ENCODE measurements at regions not wholly inside any gene's neighbourhood (a gene's known extent, or its start where the extent isn't known, plus 50 kb on each side); places are given as distances from the start of the nearest gene placed in this dataset.
"Not testable (repeated sequence)": the region's sequence is repeated elsewhere in the genome, so short reads cannot be mapped to it uniquely, and the experiment has no call there.

DNA sequence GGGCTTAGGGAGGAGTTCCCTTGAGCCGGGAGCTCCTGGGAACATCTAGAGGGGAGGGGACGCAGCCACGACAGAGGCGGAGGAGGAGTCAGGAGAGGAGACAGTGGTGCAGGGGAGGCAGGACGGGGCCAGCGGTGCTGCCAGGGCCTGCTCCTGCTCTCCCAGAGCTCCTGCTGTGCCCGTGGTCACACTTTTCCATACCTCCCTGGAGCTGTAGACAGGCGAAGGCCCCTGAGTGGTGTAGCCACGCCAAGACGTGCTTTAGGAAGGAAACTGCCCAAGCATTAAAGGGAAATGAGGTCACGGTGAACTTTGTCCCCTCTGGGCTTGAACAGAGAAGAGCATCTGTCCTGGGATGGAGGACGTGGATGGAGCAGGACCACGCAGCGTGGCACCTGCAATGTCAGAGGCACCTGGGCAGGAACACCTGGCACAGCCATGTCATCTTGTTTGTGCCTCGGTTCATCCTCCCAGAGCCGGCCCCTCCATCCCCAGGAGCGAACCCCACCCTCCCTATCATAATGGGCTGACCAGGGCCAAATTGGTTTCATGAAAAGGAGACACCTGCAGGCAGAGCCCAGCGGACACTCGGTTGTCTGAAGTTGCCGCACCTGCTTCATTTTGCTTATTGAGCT, 239.5 kb upstream of the SFSWAP start:
- intact Hi-C loops (cut with micrococcal nuclease): no loop called here

- intact Hi-C loops (cut with micrococcal nuclease): no loop called here
These were observed 238.8 kb upstream of the SFSWAP start for GRCh38 chr12:131471946-131472732.

DNA sequence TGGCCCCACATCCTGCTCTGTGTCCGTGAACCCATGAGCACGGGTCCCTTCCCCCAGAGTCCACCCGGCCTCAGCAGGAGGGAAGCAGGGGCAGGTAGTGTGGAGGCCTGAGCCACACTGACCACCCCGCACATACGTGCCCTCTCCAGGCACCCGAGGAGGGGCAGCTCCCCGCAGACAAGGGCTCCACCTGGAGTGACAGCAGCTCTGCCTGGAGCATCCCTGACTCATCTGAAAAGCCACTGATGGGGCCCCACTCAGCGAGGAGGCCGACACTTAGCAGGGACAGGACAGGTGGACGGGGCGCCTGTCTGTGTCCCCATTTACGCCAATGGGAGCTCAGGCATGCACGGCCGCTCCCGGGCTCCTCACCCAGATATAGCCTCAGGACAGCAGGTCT, 237.6 kb upstream of the SFSWAP start:
- intact Hi-C loops (cut with micrococcal nuclease): no loop called here

GRCh38 chr12:131473741-131474709, 236.9 kb upstream of the SFSWAP start:
- intact Hi-C loops (cut with micrococcal nuclease): no loop called here

DNA sequence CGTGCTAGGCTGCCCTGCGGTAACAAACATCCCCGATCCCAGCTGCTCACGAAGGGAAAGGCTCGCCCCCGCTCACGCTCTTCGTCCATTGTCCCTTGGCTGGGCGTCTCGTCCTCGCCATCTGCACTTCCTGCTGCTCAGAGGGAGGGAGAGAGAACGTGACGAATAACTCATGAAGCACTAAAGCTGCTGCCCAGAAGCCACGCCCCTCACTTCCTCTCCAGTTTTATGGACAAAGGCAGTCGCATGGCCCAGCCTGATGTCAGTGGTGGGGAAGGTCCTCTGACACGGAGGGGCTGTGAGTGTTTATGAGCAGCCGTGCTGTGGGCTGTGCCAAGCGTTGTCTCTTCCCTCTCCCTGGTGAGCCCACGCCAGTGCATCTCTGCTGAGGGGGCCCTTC, 235.9 kb upstream of the SFSWAP start:
- intact Hi-C loops (cut with micrococcal nuclease): not testable (repeated sequence)

DNA sequence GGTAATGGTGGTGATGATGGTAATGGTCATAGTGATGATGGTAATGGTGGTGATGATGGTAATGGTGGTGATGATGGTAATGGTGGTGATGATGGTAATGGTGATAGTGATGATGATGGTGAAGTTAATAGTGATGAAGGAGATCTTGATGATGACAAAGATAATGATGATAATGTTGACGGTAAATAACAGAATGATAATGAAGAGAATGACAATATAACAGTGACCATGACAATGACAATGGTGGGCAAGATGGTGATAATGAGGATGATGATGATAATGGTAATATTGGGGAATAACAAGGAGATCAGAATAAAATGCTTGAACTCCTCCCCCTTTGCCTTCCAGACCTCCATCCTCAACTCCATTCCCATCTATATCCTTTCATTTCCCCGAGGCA, 233.3 kb upstream of the SFSWAP start:
- intact Hi-C loops (cut with micrococcal nuclease): no loop called here

GRCh38 chr12:131478468-131478867, 232.4 kb upstream of the SFSWAP start:
- intact Hi-C loops (cut with micrococcal nuclease): no loop called here

DNA sequence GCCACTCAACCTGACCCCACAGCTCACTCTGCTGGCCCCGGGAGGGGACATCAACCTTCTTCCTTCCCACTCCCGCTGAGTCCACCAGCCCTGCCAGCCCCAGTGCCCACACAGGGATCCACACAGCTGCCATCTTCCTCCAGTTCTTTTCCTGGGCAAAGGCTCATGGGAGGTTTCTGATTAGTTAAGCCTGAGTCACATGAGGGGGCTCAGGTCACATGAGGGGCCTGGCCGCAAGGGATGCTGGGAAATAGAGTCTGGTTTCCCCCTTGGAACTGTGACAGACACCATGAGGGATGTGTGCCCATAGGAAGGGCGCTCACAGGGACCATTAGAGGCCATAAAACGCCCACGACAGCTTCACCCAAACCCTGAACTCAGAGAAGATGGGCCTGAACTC, 228.7 kb upstream of the SFSWAP start:
- intact Hi-C loops (cut with micrococcal nuclease): no loop called here

- intact Hi-C loops (cut with micrococcal nuclease): no loop called here
These were observed 228.2 kb upstream of the SFSWAP start for GRCh38 chr12:131482686-131483085.

GRCh38 chr12:131486451-131487230, 224.2 kb upstream of the SFSWAP start:
- intact Hi-C loops (cut with micrococcal nuclease): no loop called here

- intact Hi-C loops (cut with micrococcal nuclease): no loop called here
These were observed 223.3 kb upstream of the SFSWAP start for GRCh38 chr12:131487388-131488124.

DNA sequence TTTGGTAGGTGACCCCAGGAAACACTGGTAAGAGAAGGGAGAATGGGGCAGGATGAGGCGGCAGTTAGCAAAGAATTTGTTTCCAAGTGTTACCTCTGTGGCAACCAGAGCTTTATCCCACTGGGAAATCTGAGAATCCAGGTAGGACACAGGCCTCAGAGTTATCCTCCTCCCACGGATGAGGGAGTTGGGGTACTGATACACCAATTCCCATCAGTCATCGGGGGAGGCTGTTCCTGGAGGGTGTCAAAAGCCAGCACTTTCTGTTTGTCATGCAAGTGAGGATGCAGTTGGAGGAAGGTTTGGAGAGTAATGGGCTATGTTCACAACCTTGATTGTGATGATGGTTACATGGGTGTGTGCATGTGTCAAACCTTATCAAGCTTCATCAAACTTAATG, 221.2 kb upstream of the SFSWAP start:
- intact Hi-C loops (cut with micrococcal nuclease): no loop called here

GRCh38 chr12:131491155-131491554, 219.7 kb upstream of the SFSWAP start:
- intact Hi-C loops (cut with micrococcal nuclease): no loop called here

DNA sequence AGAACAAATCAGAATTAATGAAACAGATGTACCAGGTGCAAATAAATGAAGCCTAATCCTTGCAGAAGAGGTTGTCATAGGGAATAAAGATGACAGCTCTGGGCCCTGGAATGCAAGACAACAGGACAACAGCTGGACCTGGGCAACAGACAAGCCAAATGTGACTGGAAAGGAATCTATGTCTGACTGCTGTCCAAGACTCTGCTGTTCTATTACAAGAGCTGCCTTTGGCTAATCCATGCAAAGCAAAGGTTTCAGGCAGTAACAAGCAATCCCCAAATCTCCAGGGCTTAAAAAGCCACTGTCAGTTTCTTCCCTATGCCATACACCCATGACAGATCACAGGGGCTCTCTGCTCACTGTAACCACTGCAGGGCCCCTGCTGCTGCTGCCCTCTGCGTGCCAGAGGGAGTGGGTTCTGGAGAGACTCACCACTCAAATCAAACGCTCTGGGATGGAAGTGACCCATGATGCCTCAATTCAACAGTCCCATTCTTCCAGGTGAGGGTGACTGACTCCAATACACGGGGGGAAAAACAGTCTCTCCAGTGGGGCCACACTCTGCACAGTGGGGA, 218.9 kb upstream of the SFSWAP start:
- intact Hi-C loops (cut with micrococcal nuclease): no loop called here

DNA sequence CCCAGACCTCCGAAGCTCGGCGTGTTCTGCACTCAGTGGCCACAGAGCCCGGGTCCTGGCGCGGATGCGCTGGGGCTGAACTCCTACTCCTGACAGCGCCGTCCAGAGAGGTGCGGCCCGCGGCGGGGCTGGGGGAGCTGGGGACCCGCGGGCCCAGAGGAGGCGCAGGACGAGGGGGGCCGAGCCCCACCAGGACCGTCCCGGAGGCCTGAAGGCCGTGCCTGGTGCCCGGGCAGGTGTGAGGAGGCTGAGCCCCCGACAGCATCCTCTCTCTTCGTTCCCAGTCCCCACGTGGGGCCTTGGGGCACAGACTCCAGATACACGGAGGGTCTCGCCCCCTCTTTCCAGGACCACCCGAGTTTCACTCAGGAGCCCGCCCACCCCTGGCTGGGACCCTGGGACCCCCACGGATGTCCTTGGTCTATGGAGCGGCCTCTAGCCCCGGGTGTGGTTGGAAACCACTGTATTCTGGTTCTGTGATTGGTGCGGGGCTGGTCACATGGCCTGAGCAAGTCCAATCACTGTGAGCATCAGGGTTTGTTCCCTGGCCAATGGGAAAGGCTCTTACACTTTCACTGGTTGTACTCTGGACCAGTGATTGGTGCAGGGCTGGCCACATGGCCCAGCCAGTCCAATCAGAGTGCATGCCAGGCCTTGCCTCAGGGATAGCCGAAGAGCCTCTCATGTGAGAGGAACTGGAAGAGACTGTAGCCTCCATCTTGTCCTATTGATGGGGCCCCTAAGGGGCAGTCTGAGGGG, 217.6 kb upstream of the SFSWAP start:
- intact Hi-C loops (cut with micrococcal nuclease): no loop called here

DNA sequence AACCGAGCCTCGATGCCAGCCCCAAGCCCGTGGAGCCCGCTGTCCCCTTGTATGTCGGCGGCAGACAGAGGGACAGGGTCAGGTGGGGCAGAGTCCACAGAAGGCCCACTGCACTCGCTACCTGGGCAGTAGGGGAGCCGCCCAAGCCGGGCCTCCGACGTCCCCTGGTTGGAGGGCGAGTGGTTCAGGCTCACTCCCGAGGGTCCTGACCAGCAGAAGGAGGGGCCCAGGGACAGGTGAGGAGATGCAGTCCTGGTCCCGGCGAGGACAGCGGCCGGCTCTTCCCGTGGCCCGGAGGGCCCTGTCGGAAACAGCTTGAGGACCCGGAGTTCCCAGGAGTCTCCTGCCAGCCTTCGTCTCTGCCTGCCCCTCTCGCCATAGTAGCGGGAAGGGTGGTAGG, 216.7 kb upstream of the SFSWAP start:
- intact Hi-C loops (cut with micrococcal nuclease): no loop called here

DNA sequence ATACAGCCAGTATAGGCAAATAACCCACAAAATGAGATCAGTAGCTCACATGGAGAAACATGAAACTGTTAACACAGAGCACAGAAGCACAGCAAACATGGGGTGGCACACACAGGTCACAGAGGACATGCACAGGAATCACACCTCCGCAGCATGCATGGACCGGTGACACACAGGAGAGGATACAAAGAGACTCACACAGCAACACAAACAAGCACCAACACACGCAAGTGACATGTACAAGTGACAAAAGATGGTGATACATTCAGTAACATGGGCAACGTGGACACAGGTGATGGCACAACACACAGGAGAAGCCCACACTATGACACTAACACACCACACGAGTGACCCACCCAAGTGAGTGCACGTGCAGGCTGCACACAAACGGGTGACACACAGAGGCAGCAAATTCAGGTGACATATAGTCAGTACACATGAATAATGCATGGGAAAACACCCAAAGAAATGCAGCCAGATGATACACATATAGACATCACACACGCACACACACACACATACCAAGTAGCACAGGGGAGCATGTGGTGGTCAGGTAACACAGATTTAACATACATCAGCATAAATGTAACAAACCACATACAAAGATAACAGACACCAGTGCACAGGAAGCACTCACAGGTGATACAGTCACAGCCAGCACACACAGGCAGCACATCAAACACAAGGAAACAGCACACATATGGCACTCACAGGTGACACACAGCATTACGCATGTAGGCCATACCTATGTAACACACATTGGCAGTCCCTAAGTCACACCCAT, 216.0 kb upstream of the SFSWAP start:
- intact Hi-C loops (cut with micrococcal nuclease): no loop called here

- intact Hi-C loops (cut with micrococcal nuclease): no loop called here
These were observed 212.9 kb upstream of the SFSWAP start for GRCh38 chr12:131497966-131498365.

All from T-helper 1 cell treated with Interleukin-12 subunit alpha and Interleukin-12 subunit beta and Interleukin-4 antibody, amounts not matched to agents 30 ng/mL and 1 ng/mL, for 36 hours (primary cell).